ENCODE measurements at regions not wholly inside any gene's neighbourhood (a gene's known extent, or its start where the extent isn't known, plus 50 kb on each side); places are given as distances from the start of the nearest gene placed in this dataset.

DNA sequence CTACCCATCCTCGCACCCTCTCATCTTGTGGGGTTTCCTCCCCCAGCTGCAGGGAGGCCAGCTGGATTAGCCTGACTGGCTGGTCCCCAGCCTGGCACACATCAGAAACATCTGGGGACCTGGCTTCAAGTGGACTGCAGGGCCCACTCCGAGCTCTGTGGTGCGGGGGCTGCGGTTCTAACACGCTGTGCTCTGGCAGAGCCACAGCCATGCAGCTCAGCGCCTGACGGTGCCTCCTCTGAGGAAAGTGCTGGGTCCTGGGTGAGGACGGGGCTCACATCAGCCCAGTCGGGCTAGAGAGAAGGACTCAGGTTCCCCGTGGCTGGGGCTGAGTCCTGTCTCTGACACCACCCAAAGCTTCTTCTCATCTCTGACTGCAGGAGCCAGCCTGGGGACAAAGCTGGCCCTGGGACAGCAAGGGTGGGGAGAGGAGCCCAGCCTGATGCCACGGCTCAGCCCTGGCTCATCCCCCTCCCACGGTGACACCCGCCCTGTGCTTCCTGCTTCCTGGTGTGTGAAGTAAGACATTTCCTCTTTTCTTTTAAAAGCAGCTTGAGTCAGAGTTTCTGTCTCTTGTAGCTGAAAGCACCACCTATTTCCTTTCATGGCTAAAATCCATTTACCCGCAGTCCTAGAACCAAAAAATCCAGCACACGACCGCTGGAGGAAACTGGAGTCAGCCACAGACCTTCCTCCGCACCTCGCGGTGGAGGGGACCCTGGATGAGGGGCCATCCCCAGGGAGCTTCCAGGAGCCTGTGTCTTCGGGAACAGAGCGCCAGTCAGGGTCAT, 127.4 kb upstream of the AFDN start:
- TF ChIP-seq FOXP2 (optimal IDR thresholded peaks at IDR 0.05; ENCODE audit: control extremely low read depth, extremely low read length, insufficient read depth) (peak; percentile 59), POLR2AphosphoS5 (IDR thresholded peaks at IDR 0.05; ENCODE audit: borderline replicate concordance, low read depth, low read length) (peak; percentile 37; the same call in 1 of the 2 replicates), EZH2 (IDR thresholded peaks at IDR 0.05) (no peak)
- H3K36me3 ChIP-seq (ENCODE audit: insufficient read depth, low read length), result no peaks in the 10 kb centered on the region
- peak; percentile 37 for DNase-seq (ENCODE audit: low read depth, low spot score)
- peak overlapping the region; percentile 71 for H3K9ac ChIP-seq (ENCODE audit: insufficient read length)
- H3K27ac ChIP-seq, result peak overlapping the region; percentile 97
- H3K4me3 ChIP-seq, result peak overlapping the region; percentile 73
- no peaks in the 10 kb centered on the region for H3K9me3 ChIP-seq (ENCODE audit: low read depth, low read length)

DNA sequence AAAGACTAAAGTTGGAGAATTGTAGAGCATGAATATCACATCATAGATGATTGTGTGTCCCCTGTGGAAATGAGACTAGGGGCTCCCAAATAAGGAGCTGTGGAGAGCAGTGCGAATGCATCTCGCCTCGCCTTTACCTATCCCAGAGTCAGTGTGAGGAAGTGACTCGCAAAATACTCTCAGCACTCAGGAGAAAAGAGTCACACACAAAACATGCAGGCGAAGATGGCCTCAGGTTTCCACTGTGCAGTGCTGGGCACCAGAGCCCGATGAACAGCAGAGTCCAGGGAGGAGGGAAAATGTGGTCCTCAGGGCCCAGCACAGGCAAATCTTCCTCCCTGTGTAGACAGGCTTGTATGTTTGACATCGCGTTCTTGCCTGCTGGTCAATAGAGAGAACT, 126.5 kb upstream of the AFDN start:
- H3K36me3 ChIP-seq (ENCODE audit: insufficient read depth, low read length), result no peaks in the 10 kb centered on the region
- H3K9me3 ChIP-seq (ENCODE audit: low read depth, low read length), result no peaks in the 10 kb centered on the region
- TF ChIP-seq POLR2AphosphoS5 (IDR thresholded peaks at IDR 0.05; ENCODE audit: borderline replicate concordance, low read depth, low read length) (no peak), FOXP2 (optimal IDR thresholded peaks at IDR 0.05; ENCODE audit: control extremely low read depth, extremely low read length, insufficient read depth) (no peak)
- no peak for DNase-seq (ENCODE audit: low read depth, low spot score)
- H3K4me3 ChIP-seq, result peak overlapping the region; percentile 73; the same call in 1 of the 2 replicates
- peak overlapping the region; percentile 97 for H3K27ac ChIP-seq
- peak overlapping the region; percentile 71 for H3K9ac ChIP-seq (ENCODE audit: insufficient read length)

DNA sequence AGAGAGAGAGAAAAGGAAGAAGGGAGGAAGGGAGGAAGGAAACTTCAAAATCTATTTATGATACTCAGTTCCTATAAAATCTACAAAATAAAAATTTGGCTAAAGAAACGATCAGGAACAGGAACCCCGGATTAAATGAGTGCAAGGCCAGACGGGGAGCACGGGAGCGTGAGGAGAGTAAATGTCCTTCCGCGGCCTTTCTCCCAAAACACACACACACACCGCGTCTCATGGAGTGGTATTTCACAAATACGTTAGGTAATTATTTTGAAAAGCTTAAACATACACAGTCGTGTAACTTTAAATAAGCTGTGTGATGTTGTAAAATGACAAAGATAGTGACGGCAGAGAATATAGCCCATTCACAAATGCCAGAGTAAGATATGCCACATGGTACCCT, 125.7 kb upstream of the AFDN start:
- no peak overlapping the region for H3K4me3 ChIP-seq
- TF ChIP-seq FOXP2 (optimal IDR thresholded peaks at IDR 0.05; ENCODE audit: control extremely low read depth, extremely low read length, insufficient read depth), result no peak
- no peak for TF ChIP-seq EZH2 (IDR thresholded peaks at IDR 0.05)
- TF ChIP-seq POLR2AphosphoS5 (IDR thresholded peaks at IDR 0.05; ENCODE audit: borderline replicate concordance, low read depth, low read length), result no peak
- H3K36me3 ChIP-seq (ENCODE audit: insufficient read depth, low read length), result no peaks in the 10 kb centered on the region
- H3K9me3 ChIP-seq (ENCODE audit: low read depth, low read length), result no peaks in the 10 kb centered on the region
- no peak for DNase-seq (ENCODE audit: low read depth, low spot score)
- H3K27ac ChIP-seq, result no peak overlapping the region
- no peak overlapping the region for H3K9ac ChIP-seq (ENCODE audit: insufficient read length)

DNA sequence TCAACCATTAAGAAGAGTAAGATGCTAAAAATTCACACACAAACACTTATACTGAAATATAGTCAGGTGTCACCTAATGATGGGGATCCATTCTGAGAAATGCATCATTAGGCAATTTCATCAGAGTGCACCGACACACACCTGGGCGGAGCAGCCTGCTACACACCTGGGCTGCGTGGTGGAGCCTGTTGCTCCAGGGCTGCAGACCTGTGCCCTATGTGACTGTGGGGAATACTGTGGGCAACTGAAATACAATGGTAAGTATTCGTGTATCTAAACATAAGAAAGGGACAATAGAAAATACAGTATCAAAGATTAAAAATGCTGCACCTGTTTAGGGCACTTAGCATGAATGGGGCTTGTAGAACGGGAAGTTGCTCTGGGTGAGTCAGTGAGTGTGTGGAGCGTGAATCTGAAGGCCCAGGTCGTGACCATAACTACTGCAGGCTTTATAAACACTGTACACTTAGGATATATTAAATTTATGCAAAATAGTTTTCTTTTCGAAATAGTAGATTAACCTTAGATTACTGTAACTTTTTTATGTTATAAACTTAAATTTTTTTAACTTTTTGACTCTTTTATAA, 124.4 kb upstream of the AFDN start:
- no peak for TF ChIP-seq POLR2AphosphoS5 (IDR thresholded peaks at IDR 0.05; ENCODE audit: borderline replicate concordance, low read depth, low read length)
- no peak for TF ChIP-seq FOXP2 (optimal IDR thresholded peaks at IDR 0.05; ENCODE audit: control extremely low read depth, extremely low read length, insufficient read depth)
- no peak for TF ChIP-seq EZH2 (IDR thresholded peaks at IDR 0.05)
- H3K9me3 ChIP-seq (ENCODE audit: low read depth, low read length), result no peaks in the 10 kb centered on the region
- DNase-seq (ENCODE audit: low read depth, low spot score), result no peak

DNA sequence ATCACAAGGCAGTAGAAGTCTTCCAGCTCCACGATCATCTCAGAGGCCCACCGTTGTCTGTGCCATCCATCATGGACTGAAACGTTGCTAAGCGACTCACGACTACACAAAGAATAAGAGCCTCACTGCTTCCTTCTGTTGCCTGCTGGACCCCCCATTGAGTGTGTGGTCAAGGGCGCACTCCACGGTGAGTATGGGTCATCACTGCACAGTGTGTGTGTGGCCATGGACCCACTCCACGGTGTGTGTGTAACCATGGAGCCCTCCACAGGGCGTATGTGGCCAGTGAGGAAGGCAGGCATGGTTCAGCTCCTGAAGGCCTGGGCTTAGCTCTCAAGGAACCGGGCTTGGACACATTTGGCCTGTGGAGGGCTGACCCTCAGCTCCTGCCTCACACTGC, 123.4 kb upstream of the AFDN start:
- Histone ChIP-seq H3K27ac (no peak overlapping the region), H3K9ac (ENCODE audit: insufficient read length) (no peak overlapping the region), H3K4me3 (no peak overlapping the region), H3K36me3 (ENCODE audit: insufficient read depth, low read length) (no peaks in the 10 kb centered on the region), H3K9me3 (ENCODE audit: low read depth, low read length) (no peaks in the 10 kb centered on the region)
- no peak for TF ChIP-seq POLR2AphosphoS5 (IDR thresholded peaks at IDR 0.05; ENCODE audit: borderline replicate concordance, low read depth, low read length)
- no peak for TF ChIP-seq FOXP2 (optimal IDR thresholded peaks at IDR 0.05; ENCODE audit: control extremely low read depth, extremely low read length, insufficient read depth)
- TF ChIP-seq EZH2 (IDR thresholded peaks at IDR 0.05), result no peak
- DNase-seq (ENCODE audit: low read depth, low spot score), result no peak

More for the DNA sequence above, 124.4 kb upstream of the AFDN start:
- Histone ChIP-seq H3K27ac (no peak overlapping the region), H3K36me3 (ENCODE audit: insufficient read depth, low read length) (no peaks in the 10 kb centered on the region), H3K4me3 (no peak overlapping the region), H3K9ac (ENCODE audit: insufficient read length) (no peak overlapping the region)

DNA sequence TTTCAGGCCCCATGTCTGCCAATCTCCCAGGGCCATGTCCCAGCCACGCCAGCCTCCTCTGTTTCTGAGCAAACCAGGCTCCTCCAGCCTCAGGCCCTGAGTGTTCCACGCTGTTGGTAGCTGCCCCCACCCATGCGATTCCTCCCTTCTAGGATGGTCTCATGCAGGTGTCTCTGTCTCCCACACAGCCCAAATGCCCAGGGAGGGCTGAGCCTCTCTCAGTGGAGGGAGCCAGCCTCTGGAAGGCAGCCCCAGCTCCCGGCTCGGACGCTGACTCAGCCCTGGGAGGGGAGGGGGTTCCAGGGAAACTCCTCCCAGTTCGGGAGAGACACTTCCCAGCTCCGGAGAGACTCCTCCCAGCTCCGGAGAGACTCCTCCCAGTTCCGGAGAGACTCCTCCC, 122.9 kb upstream of the AFDN start:
- H3K9me3 ChIP-seq (ENCODE audit: low read depth, low read length), result no peaks in the 10 kb centered on the region
- H3K36me3 ChIP-seq (ENCODE audit: insufficient read depth, low read length), result no peaks in the 10 kb centered on the region
- no peak overlapping the region for H3K27ac ChIP-seq
- H3K9ac ChIP-seq (ENCODE audit: insufficient read length), result no peak overlapping the region
- DNase-seq (ENCODE audit: low read depth, low spot score), result no peak
- TF ChIP-seq EZH2 (IDR thresholded peaks at IDR 0.05), result no peak
- no peak for TF ChIP-seq POLR2AphosphoS5 (IDR thresholded peaks at IDR 0.05; ENCODE audit: borderline replicate concordance, low read depth, low read length)
- TF ChIP-seq FOXP2 (optimal IDR thresholded peaks at IDR 0.05; ENCODE audit: control extremely low read depth, extremely low read length, insufficient read depth), result no peak
- no peak overlapping the region for H3K4me3 ChIP-seq

DNA sequence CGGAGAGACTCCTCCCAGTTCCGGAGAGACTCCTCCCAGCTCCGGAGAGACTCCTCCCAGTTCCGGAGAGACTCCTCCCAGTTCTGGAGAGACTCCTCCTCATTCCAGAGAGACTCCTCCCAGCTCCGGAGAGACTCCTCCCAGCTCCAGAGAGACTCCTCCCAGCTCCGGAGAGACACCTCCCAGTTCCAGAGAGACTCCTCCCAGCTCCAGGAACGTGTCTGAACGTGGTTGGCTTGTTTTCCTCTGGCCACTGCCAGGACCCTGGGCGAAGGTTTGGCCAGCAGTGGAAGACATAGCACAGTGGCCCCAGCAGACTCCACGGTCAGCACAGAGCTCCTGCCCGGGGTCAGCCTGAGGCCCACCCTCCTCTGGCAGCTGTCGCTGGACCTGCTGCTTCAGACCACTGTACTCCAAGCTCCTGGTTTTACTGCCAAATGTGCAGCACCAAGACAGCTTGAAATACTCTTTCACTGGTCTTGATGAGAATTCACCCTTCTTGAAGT, 122.3 kb upstream of the AFDN start:
- no peak for TF ChIP-seq EZH2 (IDR thresholded peaks at IDR 0.05)
- no peak for TF ChIP-seq POLR2AphosphoS5 (IDR thresholded peaks at IDR 0.05; ENCODE audit: borderline replicate concordance, low read depth, low read length)
- TF ChIP-seq FOXP2 (optimal IDR thresholded peaks at IDR 0.05; ENCODE audit: control extremely low read depth, extremely low read length, insufficient read depth), result no peak
- Histone ChIP-seq H3K9ac (ENCODE audit: insufficient read length) (no peak overlapping the region), H3K4me3 (no peak overlapping the region), H3K36me3 (ENCODE audit: insufficient read depth, low read length) (no peaks in the 10 kb centered on the region), H3K9me3 (ENCODE audit: low read depth, low read length) (no peaks in the 10 kb centered on the region), H3K27ac (no peak overlapping the region)
- no peak for DNase-seq (ENCODE audit: low read depth, low spot score)

DNA sequence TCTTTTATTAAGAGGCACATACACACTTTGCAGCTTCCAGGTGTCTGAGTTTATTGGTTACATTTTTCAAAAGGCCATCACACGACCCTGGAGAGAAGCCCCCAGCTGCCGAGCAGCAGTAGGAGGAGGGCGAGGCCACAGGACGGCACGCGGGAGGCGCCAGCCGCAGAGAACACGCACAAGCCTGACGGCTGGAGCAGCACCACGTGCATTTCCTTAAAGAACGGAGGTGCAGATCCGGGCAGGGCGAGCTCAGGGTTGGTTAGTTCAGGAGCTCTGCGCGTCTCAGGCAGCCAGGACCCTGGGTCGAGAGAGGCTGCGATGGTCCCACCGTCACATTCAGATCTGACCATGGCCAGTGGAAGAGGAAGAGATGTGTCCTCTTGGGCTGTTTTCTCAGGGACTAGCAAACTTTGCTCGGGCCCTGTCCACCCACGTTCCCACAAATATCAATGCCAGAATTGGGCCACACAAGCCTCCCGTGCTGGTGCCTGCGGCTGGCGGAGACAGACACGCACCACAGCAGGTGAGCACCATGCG, 121.4 kb upstream of the AFDN start:
- Histone ChIP-seq H3K9ac (ENCODE audit: insufficient read length) (no peak overlapping the region), H3K27ac (no peak overlapping the region), H3K9me3 (ENCODE audit: low read depth, low read length) (no peaks in the 10 kb centered on the region), H3K4me3 (no peak overlapping the region), H3K36me3 (ENCODE audit: insufficient read depth, low read length) (no peaks in the 10 kb centered on the region)
- DNase-seq (ENCODE audit: low read depth, low spot score), result no peak
- TF ChIP-seq FOXP2 (optimal IDR thresholded peaks at IDR 0.05; ENCODE audit: control extremely low read depth, extremely low read length, insufficient read depth) (no peak), POLR2AphosphoS5 (IDR thresholded peaks at IDR 0.05; ENCODE audit: borderline replicate concordance, low read depth, low read length) (no peak), EZH2 (IDR thresholded peaks at IDR 0.05) (no peak)
